C4-2B (cell line): ENCODE measurements at regions not wholly inside any gene's neighbourhood (a gene's known extent, or its start where the extent isn't known, plus 50 kb on each side); places are given as distances from the start of the nearest gene placed in this dataset.

Experiments used
- ZFX ChIP-seq: fragments of 450-650 bp; IDR thresholded peaks from 2 replicates; pipeline ENCODE4 v1.6.1; 2017
- TF ChIP-seq, protein P1 (sequence below): fragments of 450-650 bp; conservative IDR thresholded peaks from 2 replicates; pipeline ENCODE4 v1.5.1; 2017; ENCODE audit warnings: mild to moderate bottlenecking

GRCh38 chr7:110421490-110422241, 669.3 kb upstream of the LRRN3 start:
- TF ChIP-seq, protein P1, sequence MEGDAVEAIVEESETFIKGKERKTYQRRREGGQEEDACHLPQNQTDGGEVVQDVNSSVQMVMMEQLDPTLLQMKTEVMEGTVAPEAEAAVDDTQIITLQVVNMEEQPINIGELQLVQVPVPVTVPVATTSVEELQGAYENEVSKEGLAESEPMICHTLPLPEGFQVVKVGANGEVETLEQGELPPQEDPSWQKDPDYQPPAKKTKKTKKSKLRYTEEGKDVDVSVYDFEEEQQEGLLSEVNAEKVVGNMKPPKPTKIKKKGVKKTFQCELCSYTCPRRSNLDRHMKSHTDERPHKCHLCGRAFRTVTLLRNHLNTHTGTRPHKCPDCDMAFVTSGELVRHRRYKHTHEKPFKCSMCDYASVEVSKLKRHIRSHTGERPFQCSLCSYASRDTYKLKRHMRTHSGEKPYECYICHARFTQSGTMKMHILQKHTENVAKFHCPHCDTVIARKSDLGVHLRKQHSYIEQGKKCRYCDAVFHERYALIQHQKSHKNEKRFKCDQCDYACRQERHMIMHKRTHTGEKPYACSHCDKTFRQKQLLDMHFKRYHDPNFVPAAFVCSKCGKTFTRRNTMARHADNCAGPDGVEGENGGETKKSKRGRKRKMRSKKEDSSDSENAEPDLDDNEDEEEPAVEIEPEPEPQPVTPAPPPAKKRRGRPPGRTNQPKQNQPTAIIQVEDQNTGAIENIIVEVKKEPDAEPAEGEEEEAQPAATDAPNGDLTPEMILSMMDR = no peak
- no peak for TF ChIP-seq ZFX
